GM19395 (cell line): ENCODE measurements at regions not wholly inside any gene's neighbourhood (a gene's known extent, or its start where the extent isn't known, plus 50 kb on each side); places are given as distances from the start of the nearest gene placed in this dataset.

Source experiments
- ATAC-seq: cut with Tn5 transposase; IDR thresholded peaks from one replicate; pipeline ENCODE4 v1.9.1; 2021; ENCODE audit warnings: mild to moderate bottlenecking, moderate library complexity; ENCODE audit not compliant: unreplicated experiment

DNA sequence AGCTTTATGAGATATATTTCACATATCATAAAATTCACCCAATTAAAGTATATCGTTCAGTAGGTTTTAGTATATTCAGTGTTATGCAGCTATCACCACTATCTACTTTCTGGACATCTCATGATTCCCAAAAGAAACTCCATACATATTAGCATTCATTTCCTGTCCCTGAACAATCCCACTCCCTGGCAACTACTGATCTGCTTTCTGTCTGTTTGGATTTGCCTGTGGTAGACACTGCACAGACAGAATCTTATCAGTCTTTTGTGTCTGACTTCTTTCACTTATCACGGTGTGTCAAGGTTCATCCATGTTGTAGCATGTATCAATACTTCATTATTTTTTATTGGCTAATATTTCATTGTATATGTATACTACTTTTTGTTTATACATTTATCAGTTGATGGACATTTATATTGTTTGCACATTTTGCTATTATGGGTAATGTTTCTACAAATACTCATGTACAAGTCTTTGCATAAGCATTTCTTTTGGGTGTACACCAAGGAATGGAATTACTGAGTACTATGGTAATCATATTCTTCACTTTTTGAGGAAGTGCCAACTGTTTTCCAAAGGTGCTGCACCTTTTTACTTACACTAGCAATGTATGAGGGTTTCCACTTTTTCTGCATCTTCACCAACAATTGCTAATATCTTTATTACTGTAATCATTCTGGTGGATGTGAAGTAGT lies 373.9 kb downstream of the AASDHPPT start:
- no peak for ATAC-seq

DNA sequence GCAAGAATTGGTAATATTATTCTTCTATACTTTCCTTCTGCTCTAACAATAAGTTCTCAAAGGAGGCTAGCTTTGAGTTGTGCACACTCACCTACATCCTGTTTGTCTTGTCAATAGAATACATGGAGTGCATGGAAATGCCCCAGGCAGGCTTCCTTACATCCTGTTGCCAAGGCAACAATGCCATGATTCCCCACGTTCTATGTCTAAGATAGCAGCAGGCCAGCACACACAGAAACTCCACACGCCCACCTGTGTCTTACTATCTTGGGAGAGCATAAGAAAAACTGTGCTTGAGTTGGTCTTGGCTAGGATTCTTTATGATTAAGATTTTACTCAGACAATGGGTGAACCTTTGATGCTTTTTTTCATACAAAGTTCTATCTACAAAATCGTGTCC lies 379.2 kb downstream of the AASDHPPT start:
- no peak for ATAC-seq

DNA sequence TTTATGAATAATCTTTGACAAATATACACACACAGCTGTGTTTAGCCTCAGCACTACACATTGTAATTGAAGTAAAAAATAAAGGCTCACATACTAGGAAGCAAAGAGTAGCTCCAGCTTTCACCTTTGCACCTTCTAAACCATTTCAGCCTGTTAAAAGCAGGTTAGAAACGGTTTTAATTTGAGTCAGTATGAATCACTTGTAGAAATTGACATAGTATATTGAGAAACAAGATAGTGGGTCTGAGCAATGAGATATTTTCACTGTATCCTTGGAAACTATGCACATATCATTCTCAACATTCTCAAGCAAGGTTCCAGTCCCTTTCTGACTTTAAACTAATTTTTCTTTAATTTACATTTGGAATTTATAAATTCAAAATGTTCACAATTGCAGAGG lies 380.3 kb downstream of the AASDHPPT start:
- ATAC-seq: no peak

DNA sequence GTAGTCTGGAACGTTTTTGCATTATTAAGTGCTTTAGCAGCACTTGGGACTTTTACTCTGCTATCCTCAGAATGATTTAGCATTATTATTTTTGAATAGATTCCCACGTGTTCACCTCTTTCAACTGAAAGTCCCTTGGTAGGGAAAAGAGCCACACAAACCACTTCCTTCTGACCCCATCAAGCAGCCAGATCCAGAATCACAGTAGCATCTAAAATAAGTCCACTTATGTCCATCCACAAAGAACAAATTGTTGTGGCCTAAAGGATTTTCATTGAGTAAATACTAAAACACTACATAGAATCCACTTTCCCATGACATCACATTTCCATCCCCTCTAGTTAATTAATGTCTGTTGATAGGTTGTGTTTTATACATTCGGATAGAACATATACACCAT lies 381.7 kb downstream of the AASDHPPT start:
- ATAC-seq: no peak

DNA sequence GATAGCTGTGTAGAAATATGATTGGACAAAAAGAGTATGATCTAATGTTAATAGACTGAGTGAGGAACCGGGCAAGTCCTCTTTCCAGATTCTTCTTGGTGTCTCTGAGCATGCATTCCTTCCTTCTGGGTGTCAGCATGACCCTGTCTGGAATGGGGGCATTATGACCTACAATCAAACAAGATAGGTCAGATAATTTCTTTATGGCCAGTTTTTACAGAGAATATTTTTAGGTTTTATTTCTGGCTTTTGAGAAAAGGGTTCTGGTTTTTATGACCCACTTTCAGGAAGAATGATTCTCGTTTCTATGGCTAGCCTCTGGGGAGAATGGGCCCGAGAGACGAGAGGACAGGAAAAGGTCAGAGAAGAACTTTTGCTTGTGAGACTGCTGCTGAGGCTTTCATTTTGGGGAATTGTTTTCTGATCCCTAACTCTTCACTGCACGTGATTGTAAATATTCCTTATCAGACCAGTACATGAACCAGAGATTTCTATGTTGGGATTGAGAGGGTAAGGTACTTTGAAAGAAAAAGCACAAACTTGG lies 383.8 kb downstream of the AASDHPPT start:
- no peak for ATAC-seq

DNA sequence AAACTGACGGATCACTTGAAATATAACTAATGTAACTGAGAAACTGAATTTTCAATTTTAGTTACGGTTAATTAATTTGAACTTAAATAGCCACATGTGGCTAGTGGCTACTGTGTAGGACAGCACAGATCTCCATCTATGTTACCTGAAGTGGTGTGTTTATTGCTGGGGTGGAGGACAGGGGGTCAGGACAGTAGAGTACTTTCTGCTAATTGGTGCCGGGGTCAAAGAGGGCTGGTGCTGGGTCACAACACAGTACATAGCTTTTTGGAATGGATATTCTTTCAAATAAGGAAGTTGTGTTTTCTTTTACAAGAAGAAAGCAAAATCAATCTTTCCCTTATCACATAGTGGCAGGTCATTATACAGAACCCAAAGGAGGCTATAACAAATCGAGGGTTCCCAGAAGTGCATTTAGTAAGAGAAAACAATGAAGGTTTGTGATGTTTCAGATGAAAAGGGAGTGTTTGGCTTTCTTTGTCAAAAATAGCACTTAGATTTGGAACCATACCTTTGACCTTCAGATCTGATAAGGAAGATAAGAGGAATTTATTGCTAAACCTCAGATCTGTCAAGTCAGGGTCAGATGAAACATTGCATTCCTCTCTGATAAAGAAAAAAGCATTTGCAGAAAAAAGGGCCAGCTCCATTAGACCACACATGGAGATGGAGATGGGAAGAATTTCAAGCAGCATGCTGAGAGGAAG lies 384.5 kb downstream of the AASDHPPT start:
- no peak for ATAC-seq

DNA sequence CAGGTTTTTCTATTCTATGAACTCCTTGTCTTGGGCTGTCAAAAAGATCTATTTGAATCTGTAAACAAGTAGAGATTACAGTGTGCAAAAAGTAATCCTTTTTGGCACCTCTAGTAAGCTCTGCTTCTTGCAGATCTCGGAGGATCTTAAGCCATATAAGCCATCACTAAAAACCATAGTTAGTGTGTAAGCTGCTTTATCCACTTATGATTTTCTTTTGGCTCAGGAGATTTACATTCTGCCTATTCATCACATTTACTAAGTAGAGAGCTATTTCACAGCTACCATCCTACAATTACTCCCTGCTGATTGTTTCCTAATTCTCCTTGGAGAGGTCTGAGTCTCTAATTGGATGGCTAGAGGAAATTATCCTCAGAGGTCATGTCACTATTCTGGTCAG lies 385.7 kb downstream of the AASDHPPT start:
- no peak for ATAC-seq

DNA sequence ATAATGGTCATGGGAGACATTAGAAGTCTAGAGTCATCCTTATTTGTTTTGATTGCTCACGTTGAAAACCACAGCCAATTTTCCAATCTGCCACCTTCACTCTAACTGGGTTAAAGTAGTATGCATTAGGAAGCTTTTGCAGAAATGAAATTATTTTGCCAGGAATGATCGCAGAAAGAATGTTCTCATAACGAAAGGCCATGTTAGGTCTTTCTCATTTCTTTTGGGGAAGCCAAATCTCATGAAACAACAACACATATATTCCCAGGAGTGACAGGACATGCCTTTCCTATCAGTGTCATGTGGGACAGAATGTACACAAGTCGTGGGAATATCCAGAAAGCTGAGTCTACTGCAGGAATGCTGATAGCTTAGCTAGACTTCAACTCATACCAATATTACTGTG lies 386.3 kb downstream of the AASDHPPT start:
- ATAC-seq: no peak

DNA sequence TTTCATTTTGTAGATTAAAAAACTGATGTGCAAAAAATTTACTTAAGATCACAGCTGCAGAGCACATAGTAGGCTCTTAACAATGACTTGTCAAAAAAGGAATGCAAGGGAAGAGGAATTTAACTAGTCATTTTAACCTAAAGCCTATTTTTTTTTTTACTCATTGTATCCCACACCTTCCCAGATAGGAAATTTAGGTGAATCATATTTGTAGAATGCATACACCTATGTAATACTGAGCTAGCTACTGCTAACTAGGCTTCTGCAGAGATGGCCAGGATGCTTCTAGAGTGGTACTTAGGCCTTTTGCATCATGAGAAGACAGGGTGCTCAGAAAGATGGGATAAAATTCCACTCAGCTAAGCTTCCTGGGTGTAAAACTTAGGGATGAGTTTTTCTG lies 387.3 kb downstream of the AASDHPPT start:
- ATAC-seq: no peak

DNA sequence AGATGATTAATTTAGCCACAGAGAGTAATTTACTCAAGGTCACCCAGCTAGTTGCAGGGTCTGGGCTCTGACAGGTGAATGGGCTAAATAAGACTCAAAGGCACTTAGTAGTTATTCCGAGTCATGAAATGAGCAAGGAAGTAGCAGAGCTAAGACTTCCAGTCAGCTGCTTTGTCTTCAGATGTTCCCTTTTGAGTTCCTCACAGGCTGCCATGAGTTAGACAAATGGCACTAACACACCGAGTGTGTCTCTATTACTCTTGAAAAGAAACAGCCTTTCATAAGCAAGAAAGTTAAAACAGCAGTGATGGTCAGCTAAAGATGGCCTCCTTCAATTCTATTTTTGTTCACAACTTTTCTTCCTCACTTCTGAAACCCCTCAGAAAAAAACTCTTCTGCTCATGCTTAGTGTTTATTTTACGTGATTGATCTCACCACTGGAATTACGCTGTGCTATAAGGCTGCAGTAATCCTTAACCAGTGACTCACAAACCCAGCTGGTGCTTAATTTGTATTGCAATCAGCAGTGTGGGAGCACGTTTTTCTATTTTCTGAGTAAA lies 389.1 kb downstream of the AASDHPPT start:
- no peak for ATAC-seq

DNA sequence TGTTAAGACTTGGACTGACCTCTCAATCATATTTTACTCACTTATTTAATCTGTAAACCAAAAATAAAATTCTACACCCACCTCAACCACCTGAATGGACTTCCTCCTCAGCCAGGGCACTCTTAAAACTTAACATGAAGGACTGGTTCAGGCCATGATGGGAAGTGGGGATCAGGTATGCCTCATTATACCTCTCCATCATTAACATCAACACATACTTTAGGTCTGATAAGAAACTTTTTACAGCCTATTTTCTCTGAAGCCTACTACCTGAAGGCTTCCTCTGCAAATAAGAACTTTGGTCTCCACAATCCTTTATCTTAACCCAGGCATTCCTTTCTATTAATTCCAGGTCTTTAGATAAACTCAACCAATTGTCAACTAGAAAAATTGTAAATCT lies 390.0 kb downstream of the AASDHPPT start:
- no peak for ATAC-seq

DNA sequence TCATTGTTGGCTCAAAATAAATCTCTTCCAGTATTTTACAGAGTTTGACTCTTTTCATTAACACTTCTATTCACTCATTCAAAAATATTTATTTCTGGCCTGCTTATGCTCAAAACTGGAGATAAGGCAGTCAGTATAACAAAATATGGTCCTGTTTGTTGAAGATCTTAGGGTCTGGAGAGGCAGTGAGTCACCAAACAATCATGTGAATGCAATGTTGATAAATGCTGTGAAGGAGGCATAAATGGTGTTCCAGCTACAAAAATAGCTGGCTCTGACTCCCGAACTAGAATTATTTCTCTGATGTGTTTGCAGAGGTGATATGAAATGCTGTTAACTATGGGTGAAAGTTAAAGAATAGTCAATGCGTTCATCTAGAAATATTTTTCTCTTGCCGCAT lies 390.6 kb downstream of the AASDHPPT start:
- ATAC-seq: no peak

DNA sequence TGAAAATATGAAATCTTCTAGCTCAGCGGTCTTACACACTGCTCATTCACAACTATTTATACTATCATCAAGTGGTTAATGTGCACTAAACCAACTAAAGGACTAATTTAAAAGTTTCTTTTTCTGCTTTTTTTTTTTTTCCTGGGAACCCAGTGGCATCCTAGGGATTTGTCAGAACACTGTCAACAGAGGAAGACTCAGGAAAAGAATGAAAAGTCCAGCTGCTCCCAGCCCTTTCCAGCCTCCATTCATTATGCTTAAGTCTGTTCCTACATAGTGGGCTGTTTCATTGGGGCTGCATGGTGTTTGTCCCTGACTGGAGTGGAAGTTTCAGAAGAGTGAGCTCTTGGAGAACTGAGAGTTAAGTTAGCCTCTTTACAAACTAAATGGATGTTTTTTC lies 391.1 kb downstream of the AASDHPPT start:
- no peak for ATAC-seq

DNA sequence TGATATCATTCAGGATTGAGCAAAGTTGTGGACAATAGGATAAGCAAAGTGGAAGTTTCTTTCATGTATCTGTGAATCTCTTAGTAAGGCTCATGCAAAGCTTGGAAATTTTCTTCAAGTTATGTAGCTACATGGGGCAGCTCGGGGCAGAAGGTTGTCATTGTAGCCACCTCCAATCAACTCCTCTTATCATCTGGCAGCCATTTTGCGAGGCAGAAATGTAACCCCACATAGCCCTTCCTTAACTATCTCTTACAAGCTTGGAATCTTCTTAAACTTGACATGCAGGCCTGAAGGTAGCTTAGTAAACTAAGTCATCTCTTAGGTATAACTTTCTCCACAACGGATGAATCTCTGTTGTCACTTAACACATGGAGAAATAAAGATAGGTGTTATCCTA lies 392.8 kb downstream of the AASDHPPT start:
- ATAC-seq: no peak

DNA sequence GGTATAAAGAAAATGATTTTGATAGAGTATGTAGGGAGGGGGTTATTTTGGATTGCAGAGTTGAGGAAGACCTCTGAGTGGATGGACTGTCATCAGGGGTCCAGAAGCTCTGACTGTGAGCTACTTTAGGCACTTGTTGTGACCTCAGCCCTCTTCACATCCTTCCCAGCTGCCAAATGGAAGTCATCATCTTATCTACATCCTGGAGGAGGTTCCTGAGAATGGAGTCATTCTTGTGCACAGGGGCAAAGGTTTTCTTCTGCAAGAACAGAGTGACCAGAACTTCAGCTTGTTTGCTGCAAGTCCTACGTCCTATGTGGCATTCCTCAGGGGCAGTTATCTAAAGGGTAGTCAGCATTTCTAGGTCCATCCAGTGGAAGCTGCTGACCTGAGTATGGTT lies 393.8 kb downstream of the AASDHPPT start:
- no peak for ATAC-seq

DNA sequence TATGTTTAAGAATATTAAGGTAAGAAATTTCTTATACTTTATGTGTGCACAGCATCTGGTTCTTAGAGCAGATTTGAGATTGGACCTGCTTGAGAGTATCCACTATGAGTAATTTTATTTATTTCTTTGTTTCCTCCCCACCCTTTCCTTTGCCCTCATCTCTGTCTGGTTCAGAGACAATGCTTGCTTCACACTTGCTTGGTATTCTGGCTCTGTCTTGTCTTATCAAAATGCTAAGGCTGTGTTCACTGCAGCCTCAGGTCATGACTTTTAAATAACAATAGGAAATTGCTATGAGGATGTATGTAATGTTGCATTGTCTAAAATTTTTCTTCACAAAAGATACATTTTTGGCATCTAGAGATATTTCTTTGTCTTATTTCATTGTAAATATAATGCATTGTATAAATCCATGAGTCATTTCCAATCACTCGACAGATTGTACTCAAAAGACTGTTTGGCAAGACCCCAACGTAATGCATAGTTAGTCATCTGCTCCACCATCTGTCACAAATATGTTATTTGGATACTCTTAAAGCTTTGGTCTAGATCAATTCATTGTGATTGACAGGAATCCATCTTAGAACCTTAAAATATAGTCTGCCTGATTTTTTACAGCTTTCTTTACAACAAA lies 395.7 kb downstream of the AASDHPPT start:
- ATAC-seq: no peak

DNA sequence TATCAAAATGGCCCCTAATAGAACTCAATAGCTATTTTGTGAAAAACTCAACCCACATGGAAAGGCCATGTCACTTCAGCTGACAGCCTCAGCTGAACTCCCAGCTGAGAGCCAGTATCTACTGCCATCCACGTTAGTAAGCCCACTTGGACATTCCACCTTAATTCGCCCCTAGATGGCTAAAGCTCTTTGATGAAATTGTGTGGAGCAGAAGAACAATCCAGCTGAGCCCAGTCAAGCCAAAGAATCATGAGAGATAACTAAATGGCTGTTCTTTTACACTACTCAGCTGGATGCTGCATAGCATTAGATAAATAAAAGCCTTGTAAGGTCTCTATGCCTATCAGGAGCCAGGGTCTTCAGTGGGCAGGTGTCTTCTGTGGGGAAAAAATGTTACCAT lies 396.8 kb downstream of the AASDHPPT start:
- ATAC-seq: no peak

DNA sequence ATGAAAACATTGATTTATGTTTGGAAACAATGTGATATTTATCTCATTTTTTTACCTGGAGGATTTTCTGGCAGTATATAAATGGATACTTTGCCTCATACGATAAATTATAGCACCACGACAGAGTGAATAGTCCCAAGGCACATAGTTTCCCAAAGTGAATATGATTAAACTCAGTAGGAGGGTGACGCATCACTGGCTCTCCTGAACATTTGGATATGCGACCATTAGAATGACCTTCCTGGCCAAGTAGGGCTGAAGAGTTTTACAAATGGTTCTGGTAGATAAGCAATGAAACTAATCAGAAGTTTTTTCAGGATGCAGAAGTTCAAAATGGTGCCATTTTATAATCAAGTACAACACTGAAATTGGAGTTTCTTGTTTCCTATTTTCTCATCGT lies 397.7 kb downstream of the AASDHPPT start:
- ATAC-seq: no peak

DNA sequence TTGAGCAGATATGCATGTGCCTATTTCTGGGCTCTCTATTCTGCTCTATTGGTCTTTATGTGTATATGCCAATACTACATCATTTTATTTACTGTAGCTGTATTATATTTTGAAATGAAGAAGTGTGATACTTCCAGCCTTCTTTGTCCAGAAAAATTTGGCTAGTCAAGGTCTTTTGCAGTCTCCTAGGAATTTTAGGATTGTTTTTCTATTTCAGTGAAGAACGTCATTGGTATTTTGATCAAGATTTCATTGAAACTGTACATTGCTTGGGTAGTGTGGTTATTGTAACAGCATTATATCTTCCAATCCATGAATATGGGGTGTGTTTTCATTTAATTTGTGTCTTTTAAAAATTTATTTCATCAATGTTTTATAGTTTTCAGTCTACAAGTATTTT lies 400.3 kb downstream of the AASDHPPT start:
- no peak for ATAC-seq

DNA sequence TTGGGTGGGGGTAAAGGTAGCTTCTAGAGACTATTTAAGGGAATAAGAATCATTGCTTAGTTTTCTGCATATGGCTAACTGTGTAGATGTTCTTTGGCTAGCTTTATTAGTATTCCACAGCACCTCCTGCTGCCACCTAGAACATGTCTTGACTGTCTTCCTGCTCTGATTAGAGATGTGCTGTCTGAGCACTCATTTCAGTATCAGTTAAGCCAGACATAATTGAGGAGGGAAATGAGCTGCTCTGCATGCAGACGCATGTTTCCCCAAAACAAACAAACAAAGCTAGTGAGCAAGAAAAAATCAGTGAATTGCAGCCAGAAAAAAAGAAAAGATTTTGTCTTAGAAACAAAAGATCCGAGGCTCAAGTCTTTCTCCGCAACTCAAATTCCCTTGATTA lies 402.2 kb downstream of the AASDHPPT start:
- no peak for ATAC-seq

DNA sequence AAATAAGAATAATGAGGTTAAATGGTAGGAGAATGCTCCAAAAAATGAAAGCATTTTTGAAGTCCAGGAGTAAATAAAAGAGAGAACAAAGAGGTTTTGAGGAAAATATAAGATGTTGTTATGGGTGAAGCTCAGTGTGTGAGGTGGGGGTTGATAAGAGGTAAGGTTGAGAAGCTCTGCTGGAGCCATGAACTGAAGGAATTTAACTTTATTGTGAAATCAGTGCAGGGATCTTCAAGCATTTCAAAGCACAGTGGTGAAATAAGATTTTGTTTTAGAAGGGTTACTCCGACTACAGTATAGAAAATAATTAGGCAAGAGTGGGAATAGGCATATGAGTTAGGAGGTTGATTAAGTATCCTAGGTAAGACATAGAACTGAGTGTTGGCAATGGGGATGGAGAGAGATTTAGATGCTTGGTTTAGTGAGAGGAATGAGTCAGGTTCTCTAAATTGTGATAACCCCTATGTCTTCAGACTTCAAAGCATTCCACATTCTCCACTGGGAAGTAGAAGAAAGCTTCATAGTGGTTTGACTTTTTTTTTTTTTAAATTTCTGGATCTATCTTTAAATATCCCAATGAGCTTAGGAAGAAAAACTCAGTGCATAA lies 403.2 kb downstream of the AASDHPPT start:
- no peak for ATAC-seq
